SU-DHL-6 (cell line): ENCODE measurements at regions not wholly inside any gene's neighbourhood (a gene's known extent, or its start where the extent isn't known, plus 50 kb on each side); places are given as distances from the start of the nearest gene placed in this dataset.

Experiments used
- H2AFZ ChIP-seq: fragments of 200-600 bp; sonication (generic); 2 replicates; pipeline ENCODE4 v1.6.1; 2014; ENCODE audit warnings: low read depth, mild to moderate bottlenecking, moderate library complexity, mixed read lengths, antibody characterized with exemption, low read length; ENCODE audit not compliant: severe bottlenecking
- H3F3A ChIP-seq: fragments of 200-600 bp; shearing (Covaris generic); 2 replicates; pipeline ENCODE4 v1.6.0; 2016; ENCODE audit warnings: antibody characterized with exemption, mild to moderate bottlenecking; ENCODE audit not compliant: insufficient read depth
- H3K27ac ChIP-seq: fragments of 200-600 bp; sonication (generic); 2 replicates; pipeline ENCODE4 v1.5.1; 2016; ENCODE audit warnings: low read depth, mild to moderate bottlenecking, low read length, moderate library complexity, mixed read lengths
- H3K27me3 ChIP-seq: fragments of 200-600 bp; sonication (generic), shearing (Covaris generic); 2 replicates; pipeline ENCODE4 v1.6.0; 2014; ENCODE audit warnings: mild to moderate bottlenecking, low read length
- H3K36me3 ChIP-seq: fragments of 200-600 bp; sonication (generic); 2 replicates; pipeline ENCODE4 v1.6.1; 2014; ENCODE audit warnings: mild to moderate bottlenecking, low read length, mixed read lengths
- H3K4me2 ChIP-seq: fragments of 300-600, 200-600 bp; shearing (Covaris generic), sonication (generic); 2 replicates; pipeline ENCODE4 v1.6.0; 2014; ENCODE audit warnings: low read length, low read depth, mild to moderate bottlenecking; ENCODE audit not compliant: poor library complexity, severe bottlenecking
- H3K4me3 ChIP-seq: fragments of 200-600 bp; sonication (generic); 2 replicates; pipeline ENCODE4 v1.5.1; 2014; ENCODE audit warnings: antibody characterized with exemption, low read length, mild to moderate bottlenecking, mixed read lengths; ENCODE audit not compliant: insufficient read depth, poor library complexity, severe bottlenecking
- H3K79me2 ChIP-seq: fragments of 200-600 bp; sonication (generic); 2 replicates; pipeline ENCODE4 v1.6.1; 2014; ENCODE audit warnings: mild to moderate bottlenecking, low read length, moderate library complexity; ENCODE audit not compliant: insufficient read depth
- H3K9ac ChIP-seq: fragments of 200-600 bp; sonication (generic); 2 replicates; pipeline ENCODE4 v1.7.0; 2014; ENCODE audit warnings: mild to moderate bottlenecking, low read length
- H3K9me2 ChIP-seq: fragments of 200-600 bp; sonication (generic); replicated peaks from 2 replicates; pipeline ENCODE4 v1.6.1; 2014; ENCODE audit warnings: low read length; ENCODE audit not compliant: insufficient read depth
- H3K9me3 ChIP-seq: fragments of 200-600 bp; sonication (generic); 2 replicates; pipeline ENCODE4 v1.6.1; 2014; ENCODE audit warnings: low read length, mixed read lengths; ENCODE audit not compliant: insufficient read depth
- H4K20me1 ChIP-seq: fragments of 200-600 bp; sonication (generic); 2 replicates; pipeline ENCODE4 v1.6.1; 2014; ENCODE audit warnings: low read depth, mild to moderate bottlenecking, antibody characterized with exemption, low read length, moderate library complexity, mixed read lengths
- CTCF ChIP-seq: fragments of 200-600 bp; sonication (generic); IDR thresholded peaks from one replicate; pipeline ENCODE4 v1.5.1; 2017; ENCODE audit warnings: antibody characterized with exemption, mild to moderate bottlenecking, low read length, moderate library complexity; ENCODE audit not compliant: insufficient read depth, poor library complexity, severe bottlenecking
- EZH2phosphoT487 ChIP-seq: fragments of 200-600 bp; sonication (generic), shearing (Covaris generic); conservative IDR thresholded peaks from 2 replicates; pipeline ENCODE4 v1.6.1; 2018; ENCODE audit warnings: mild to moderate bottlenecking, antibody characterized with exemption, low read length, moderate library complexity, mixed read lengths

DNA sequence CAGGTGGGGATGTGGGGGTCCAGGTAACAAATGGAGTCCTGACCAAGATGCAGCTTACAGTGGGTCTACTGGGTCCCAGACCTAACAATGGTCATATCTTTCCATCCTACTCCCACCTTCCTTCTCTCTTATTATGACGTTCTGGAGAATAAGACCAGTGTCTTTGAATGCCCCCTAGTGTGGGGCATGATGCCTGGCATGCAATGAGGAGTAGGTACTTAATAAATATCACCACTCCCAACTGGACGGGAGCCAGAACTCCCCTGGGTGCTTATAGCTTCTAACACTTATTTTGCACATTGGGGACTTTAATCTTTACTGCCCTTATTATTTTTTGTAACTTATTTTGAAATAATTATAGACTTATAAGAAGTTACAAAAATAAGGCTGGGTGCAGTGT, 98.2 kb downstream of the NDFIP1 start:
- Histone ChIP-seq H3K9me2 (no peaks in the 10 kb centered on the region), H3K4me2 (no peak overlapping the region), H3K27me3 (no peaks in the 10 kb centered on the region; the same call in 1 of the 2 replicates), H3K36me3 (no peaks in the 10 kb centered on the region), H3K79me2 (no peaks in the 10 kb centered on the region), H2AFZ (no peak overlapping the region), H3K4me3 (no peak overlapping the region), H3K9ac (no peak overlapping the region), H3K27ac (no peak overlapping the region), H3K9me3 (no peaks in the 10 kb centered on the region), H4K20me1 (no peaks in the 10 kb centered on the region), H3F3A (no peaks in the 10 kb centered on the region)
- TF ChIP-seq EZH2phosphoT487 (no peak), CTCF (peak; percentile 19)

- Histone ChIP-seq H3K9ac (no peak overlapping the region), H3K9me3 (no peaks in the 10 kb centered on the region), H3K4me2 (no peak overlapping the region), H3K36me3 (no peaks in the 10 kb centered on the region), H3K9me2 (no peaks in the 10 kb centered on the region), H3F3A (no peaks in the 10 kb centered on the region), H3K27ac (no peak overlapping the region), H3K4me3 (no peak overlapping the region), H2AFZ (no peak overlapping the region), H3K27me3 (no peaks in the 10 kb centered on the region; the same call in 1 of the 2 replicates), H4K20me1 (no peaks in the 10 kb centered on the region), H3K79me2 (no peaks in the 10 kb centered on the region)
- TF ChIP-seq CTCF: no peak
These were observed 95.6 kb downstream of the NDFIP1 start for GRCh38 chr5:142204219-142204618.
